ENCODE measurements at regions not wholly inside any gene's neighbourhood (a gene's known extent, or its start where the extent isn't known, plus 50 kb on each side); places are given as distances from the start of the nearest gene placed in this dataset.
A peak's percentile ranks its signal among the peaks of the same experiment; 100 is the strongest.

- no peak for TF ChIP-seq EP300 (IDR thresholded peaks at IDR 0.05)
- no peak for TF ChIP-seq CTCF (IDR thresholded peaks at IDR 0.05)
- TF ChIP-seq POLR2A (IDR thresholded peaks at IDR 0.05) = no peak
- Histone ChIP-seq H3K27me3 (no peaks in the 10 kb centered on the region), H3K27ac (no peak overlapping the region), H3K4me1 (ENCODE audit: insufficient read depth) (peaks cover 4% of the 10 kb centered on the region), H3K4me3 (no peak overlapping the region), H3K36me3 (no peaks in the 10 kb centered on the region), H3K9me3 (no peaks in the 10 kb centered on the region)
- intact Hi-C loops (cut with DNase I) = no loop called here
- DNase-seq = no peak
- 55 to 73% (median 66%) methylated on average over 2 of the region's 2 CpGs for WGBS, 3 donors
These were observed 494.0 kb downstream of the MIAT start for GRCh38 chr22:27151407-27151806.

- no peaks in the 10 kb centered on the region for H3K9me3 ChIP-seq
- no peaks in the 10 kb centered on the region for H3K36me3 ChIP-seq
- intact Hi-C loops (cut with DNase I) = no loop called here
- no peaks in the 10 kb centered on the region for H3K27me3 ChIP-seq
- no peak overlapping the region for H3K27ac ChIP-seq
- no peak overlapping the region for H3K4me3 ChIP-seq
- no peak for TF ChIP-seq EP300 (IDR thresholded peaks at IDR 0.05)
- no peak for TF ChIP-seq POLR2A (IDR thresholded peaks at IDR 0.05)
- no peak for TF ChIP-seq CTCF (IDR thresholded peaks at IDR 0.05)
- peaks cover 4% of the 10 kb centered on the region for H3K4me1 ChIP-seq (ENCODE audit: insufficient read depth)
- DNase-seq = no peak
- WGBS, 3 donors = 84 to 87% (median 86%) methylated on average over 2 of the region's 2 CpGs
These were observed 494.6 kb downstream of the MIAT start for GRCh38 chr22:27152033-27152432.

GRCh38 chr22:27152883-27153282, 495.5 kb downstream of the MIAT start:
- Histone ChIP-seq H3K27me3 (no peaks in the 10 kb centered on the region), H3K4me3 (no peak overlapping the region), H3K36me3 (no peaks in the 10 kb centered on the region), H3K4me1 (ENCODE audit: insufficient read depth) (peaks cover 4% of the 10 kb centered on the region), H3K27ac (no peak overlapping the region), H3K9me3 (no peaks in the 10 kb centered on the region)
- intact Hi-C loops (cut with DNase I) = no loop called here
- no peak for TF ChIP-seq EP300 (IDR thresholded peaks at IDR 0.05)
- no peak for TF ChIP-seq POLR2A (IDR thresholded peaks at IDR 0.05)
- TF ChIP-seq CTCF (IDR thresholded peaks at IDR 0.05) = no peak
- 81 to 90% (median 89%) methylated on average over 2 of the region's 2 CpGs for WGBS, 3 donors
- DNase-seq = no peak

GRCh38 chr22:27153386-27153785, 496.0 kb downstream of the MIAT start:
- no peaks in the 10 kb centered on the region for H3K36me3 ChIP-seq
- no peak overlapping the region for H3K27ac ChIP-seq
- DNase-seq = no peak
- intact Hi-C loops (cut with DNase I) = no loop called here
- H3K4me3 ChIP-seq = no peak overlapping the region
- WGBS, 3 donors = 96 to 97% (median 97%) methylated on average over 4 of the region's 4 CpGs
- H3K4me1 ChIP-seq (ENCODE audit: insufficient read depth) = peaks cover 4% of the 10 kb centered on the region
- TF ChIP-seq EP300 (IDR thresholded peaks at IDR 0.05) = no peak
- TF ChIP-seq POLR2A (IDR thresholded peaks at IDR 0.05) = no peak
- TF ChIP-seq CTCF (IDR thresholded peaks at IDR 0.05) = no peak
- no peaks in the 10 kb centered on the region for H3K9me3 ChIP-seq
- no peaks in the 10 kb centered on the region for H3K27me3 ChIP-seq

- H3K4me1 ChIP-seq (ENCODE audit: insufficient read depth) = peaks cover 4% of the 10 kb centered on the region
- H3K4me3 ChIP-seq = no peak overlapping the region
- intact Hi-C loops (cut with DNase I) = no loop called here
- 6 to 27% (median 26%) methylated on average over 12 of the region's 12 CpGs for WGBS, 3 donors
- H3K27me3 ChIP-seq = no peaks in the 10 kb centered on the region
- no peak overlapping the region for H3K27ac ChIP-seq
- DNase-seq = peak; percentile 46 to 73 (median 65)
- H3K9me3 ChIP-seq = no peaks in the 10 kb centered on the region
- TF ChIP-seq POLR2A (IDR thresholded peaks at IDR 0.05) = no peak
- TF ChIP-seq EP300 (IDR thresholded peaks at IDR 0.05) = no peak
- TF ChIP-seq CTCF (IDR thresholded peaks at IDR 0.05) = no peak
- no peaks in the 10 kb centered on the region for H3K36me3 ChIP-seq
These were observed 497.3 kb downstream of the MIAT start for GRCh38 chr22:27154717-27155116.
